ENCODE measurements at regions not wholly inside any gene's neighbourhood (a gene's known extent, or its start where the extent isn't known, plus 50 kb on each side); places are given as distances from the start of the nearest gene placed in this dataset.

DNA sequence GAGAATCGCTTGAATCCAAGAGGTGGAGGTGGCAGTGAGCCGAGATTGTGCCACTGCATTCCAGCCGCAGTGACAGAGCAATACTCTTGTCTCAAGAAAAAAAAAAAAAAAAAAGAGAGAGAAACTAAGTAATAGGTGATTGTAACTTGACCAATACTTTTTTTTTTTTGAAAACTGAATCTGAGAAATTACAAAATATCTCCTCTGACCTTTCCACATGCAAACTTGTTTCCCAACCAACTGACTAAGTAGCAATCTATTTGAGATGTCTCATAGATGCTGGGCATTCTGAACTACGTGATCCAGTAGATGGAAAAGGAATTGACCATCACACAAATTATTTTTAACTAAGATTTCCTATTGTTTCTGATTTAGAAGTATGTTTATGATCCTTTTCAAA is 407.3 kb upstream of the CHORDC1 start:
- Histone ChIP-seq H3K14ac (replicated peaks; ENCODE audit: low read depth, low read length) (no peak overlapping the region), H3K79me1 (ENCODE audit: low read depth in 1 of 2, low read length in 2 of 2) (no peaks in the 10 kb centered on the region), H3K4me2 (ENCODE audit: low read depth, low read length) (no peak overlapping the region), H3K9ac (ENCODE audit: low read depth, low read length) (no peak overlapping the region), H4K91ac (ENCODE audit: insufficient read depth, low read depth, low read length) (no peak overlapping the region), H3K9me3 (ENCODE audit: control insufficient read depth, insufficient read depth, low read length) (peaks cover 1% of the 10 kb centered on the region; the same call in 1 of the 2 replicates), H3K27ac (ENCODE audit: insufficient read depth, low read length) (no peak overlapping the region), H3K4me1 (ENCODE audit: control insufficient read depth, insufficient read depth, low read length) (no peaks in the 10 kb centered on the region), H2AFZ (replicated peaks; ENCODE audit: low read length, poor library complexity) (no peak overlapping the region), H2BK5ac (ENCODE audit: low read depth, low read length, poor library complexity, severe bottlenecking) (no peak overlapping the region), H3K56ac (ENCODE audit: extremely low read depth, insufficient read depth, low read length) (no peak overlapping the region), H3K9me1 (ENCODE audit: insufficient read depth, low read length) (no peaks in the 10 kb centered on the region), H2BK120ac (ENCODE audit: low read depth, low read length) (no peak overlapping the region), H4K20me1 (ENCODE audit: insufficient read depth, low read length) (no peaks in the 10 kb centered on the region), H2BK15ac (ENCODE audit: low read depth, low read length) (no peak overlapping the region), H2AK9ac (replicated peaks; ENCODE audit: low read depth, low read length, poor library complexity) (no peak overlapping the region), H2BK20ac (ENCODE audit: low read depth, low read length) (no peak overlapping the region), H3K4ac (ENCODE audit: low read depth, low read length) (no peak overlapping the region), H3K4me3 (ENCODE audit: insufficient read depth, low read depth, low read length) (no peak overlapping the region), H3K23ac (ENCODE audit: low read depth, low read length) (no peak overlapping the region), H3K18ac (ENCODE audit: low read depth, low read length) (no peak overlapping the region), H4K8ac (ENCODE audit: low read depth in 2 of 2, low read length in 2 of 2) (no peak overlapping the region), H2AK5ac (ENCODE audit: low read depth, low read length) (no peak overlapping the region), H3K36me3 (ENCODE audit: control insufficient read depth, insufficient read depth, low read length) (no peaks in the 10 kb centered on the region), H4K5ac (ENCODE audit: low read depth, low read length) (no peak overlapping the region), H3K27me3 (ENCODE audit: control insufficient read depth, insufficient read depth, low read length) (no peaks in the 10 kb centered on the region)
- in situ Hi-C loops (cut with MboI; ENCODE audit: low sequenced_read_pairs) (no loop called here), dilution Hi-C loops (cut with HindIII; ENCODE audit: low sequenced_read_pairs, unreplicated experiment) (no loop called here), intact Hi-C loops (cut with micrococcal nuclease) (no loop called here)
- TF ChIP-seq RFX5 (IDR thresholded peaks at IDR 0.05; ENCODE audit: low read depth, low read length): no peak
- no peak for TF ChIP-seq RAD21 (IDR thresholded peaks at IDR 0.05; ENCODE audit: low read length)
- BruUV-seq (replicated peaks): no TSS peak
- no peak for DNase-seq
- no peak for ATAC-seq (ENCODE audit: low read depth)
- CTCF ChIA-PET: no interaction called here
- no CpG with 5 or more reads among the region's 4 CpGs for WGBS, 2 experiments (ENCODE audit: extremely low coverage in 2 of 2, insufficient read length in 1 of 2)
- POLR2A ChIA-PET (ENCODE audit: unreplicated experiment): no interaction called here

Measured in IMR-90 (cell line).